Pancreas (tissue), 10 donors: ENCODE measurements at regions not wholly inside any gene's neighbourhood (a gene's known extent, or its start where the extent isn't known, plus 50 kb on each side); places are given as distances from the start of the nearest gene placed in this dataset.

ENCODE experiments used
- ATAC-seq, 4 donors: fragments of 200-7000 bp; cut with Tn5 transposase; one replicate each; pipeline versions ENCODE4 v1.8.0 to v1.9.1; 2020; ENCODE audit warnings: mild to moderate bottlenecking in 4 of 4, moderate library complexity in 4 of 4
- DNase-seq, 6 donors: peaks; one replicate each; pipeline ENCODE4 v3.0.0-alpha.2; 2020
- FAIRE-seq: peaks from 2 replicates; lab custom pipeline; 2012; peaks lifted over from hg19 to GRCh38; lab: Jason Lieb, UNC
- H3K27ac ChIP-seq, 4 donors: fragments of 200-600 bp; sonication (generic); 1 replicate in 3 of 4; 2 replicates in 1 of 4; pipeline versions ENCODE4 v1.5.0 to v1.8.0; 2020
- H3K27me3 ChIP-seq, 4 donors: fragments of 200-600 bp; one replicate each; pipeline ENCODE4 v1.8.0; 2021
- H3K36me3 ChIP-seq, 3 donors: fragments of 200-600 bp; sonication (generic) in 1 of 3; one replicate each; pipeline versions ENCODE4 v1.5.0 to v1.8.0; 2020 to 2021
- H3K4me1 ChIP-seq, 3 donors: fragments of 200-600 bp; one replicate each; pipeline ENCODE4 v1.8.0; 2021
- H3K4me3 ChIP-seq, 4 donors: fragments of 200-600 bp; sonication (generic) in 2 of 4; one replicate each; pipeline versions ENCODE4 v1.5.0 to v1.8.0; 2020 to 2021
- H3K9me3 ChIP-seq, 4 donors: fragments of 200-600 bp; one replicate each; pipeline ENCODE4 v1.8.0; 2021
- WGBS, 2 donors: extraction: QIAGEN DNeasy Blood & Tissue Kit; methylation state at CpG; one replicate each; pipeline ENCODE4 v1.1.7; 2013; 5-methylcytosine and 5-hydroxymethylcytosine counted together
- intact Hi-C, 3 donors: fragments of 100-400 bp; cut with DNase I; formaldehyde crosslinking; loops; one replicate each; pipeline versions ENCODE4 v1.11.1 to v1.14.2; 2022
- TF ChIP-seq, protein P1 (sequence below), 4 donors: fragments of 200-600 bp; sonication (generic) in 3 of 4; IDR thresholded peaks; one replicate each; pipeline versions ENCODE4 v1.5.0 to v1.8.0; 2021; ENCODE audit warnings: antibody characterized with exemption in 4 of 4
- donor health status: healthy with polysubstance abuse.
- donor health status: DM: no; HTN: no; CAD: no; lungs with moderate emphysema.
- donor health status: DM: no; HTN: no; CAD: no.
- donor health status: control.
- donor health status: control.
- donor health status: Bipolar disorder and iron deficiency.
- donor health status: DM: yes; HTN: yes; CAD: no.
- donor health status: DM: no; HTN: no; CAD: no.
- donor health status: DM: no; HTN: no; CAD: no.
- donor health status: DM: yes; HTN: yes; CAD: no.

DNA sequence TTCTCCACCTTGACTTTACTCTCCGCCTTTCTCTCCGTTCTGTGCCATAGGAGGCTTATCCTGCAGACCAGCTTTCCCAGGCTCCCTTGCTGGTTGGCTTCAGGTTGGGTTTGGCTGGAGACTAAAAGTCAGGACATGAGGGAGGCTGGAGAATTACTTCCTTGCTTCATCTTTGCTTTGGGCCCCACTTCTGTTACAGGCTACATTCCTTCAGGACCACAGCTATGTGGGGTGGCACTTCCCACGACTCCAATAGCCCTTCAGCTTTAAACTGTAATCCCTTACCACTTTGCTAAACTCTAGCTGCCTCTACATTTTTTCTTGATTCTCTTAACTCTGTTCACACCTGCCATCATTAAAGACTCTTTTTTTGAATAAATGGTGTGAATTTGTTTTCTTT is 186.7 kb upstream of the NR4A3 start:
- ATAC-seq = no peak
- no peaks in the 10 kb centered on the region for H3K27me3 ChIP-seq
- intact Hi-C loops = no loop called here
- TF ChIP-seq, protein P1, sequence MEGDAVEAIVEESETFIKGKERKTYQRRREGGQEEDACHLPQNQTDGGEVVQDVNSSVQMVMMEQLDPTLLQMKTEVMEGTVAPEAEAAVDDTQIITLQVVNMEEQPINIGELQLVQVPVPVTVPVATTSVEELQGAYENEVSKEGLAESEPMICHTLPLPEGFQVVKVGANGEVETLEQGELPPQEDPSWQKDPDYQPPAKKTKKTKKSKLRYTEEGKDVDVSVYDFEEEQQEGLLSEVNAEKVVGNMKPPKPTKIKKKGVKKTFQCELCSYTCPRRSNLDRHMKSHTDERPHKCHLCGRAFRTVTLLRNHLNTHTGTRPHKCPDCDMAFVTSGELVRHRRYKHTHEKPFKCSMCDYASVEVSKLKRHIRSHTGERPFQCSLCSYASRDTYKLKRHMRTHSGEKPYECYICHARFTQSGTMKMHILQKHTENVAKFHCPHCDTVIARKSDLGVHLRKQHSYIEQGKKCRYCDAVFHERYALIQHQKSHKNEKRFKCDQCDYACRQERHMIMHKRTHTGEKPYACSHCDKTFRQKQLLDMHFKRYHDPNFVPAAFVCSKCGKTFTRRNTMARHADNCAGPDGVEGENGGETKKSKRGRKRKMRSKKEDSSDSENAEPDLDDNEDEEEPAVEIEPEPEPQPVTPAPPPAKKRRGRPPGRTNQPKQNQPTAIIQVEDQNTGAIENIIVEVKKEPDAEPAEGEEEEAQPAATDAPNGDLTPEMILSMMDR (IDR thresholded peaks at IDR 0.05) = no peak
- H3K36me3 ChIP-seq = no peaks in the 10 kb centered on the region
- no peak overlapping the region for H3K4me3 ChIP-seq
- no peak for FAIRE-seq
- DNase-seq = no peak
- WGBS, 2 donors = 93 to 94% methylated on average over 3 of the region's 3 CpGs
- H3K27ac ChIP-seq = no peak overlapping the region
- H3K9me3 ChIP-seq = no peaks in the 10 kb centered on the region
- H3K4me1 ChIP-seq = no peaks in the 10 kb centered on the region

DNA sequence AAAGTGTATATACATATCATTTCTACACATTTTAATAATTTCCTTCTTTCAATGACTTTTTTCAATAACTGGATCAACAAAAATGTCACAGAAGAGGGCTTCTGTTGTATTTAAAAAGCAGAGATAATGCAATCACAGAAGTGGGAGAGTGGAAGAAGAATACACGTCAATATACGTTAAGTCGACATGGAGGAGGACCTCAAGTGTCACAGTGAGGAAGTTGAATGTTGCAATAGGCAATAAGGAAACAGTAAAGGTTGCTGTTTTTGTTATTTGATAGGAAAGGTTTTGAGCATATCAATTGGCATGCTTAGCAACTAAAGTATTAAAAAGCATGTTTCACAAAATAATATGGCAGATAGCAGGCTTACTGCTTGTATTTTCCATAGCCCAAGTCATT is 184.0 kb upstream of the NR4A3 start:
- no peak overlapping the region for H3K27ac ChIP-seq
- intact Hi-C loops = no loop called here
- no peaks in the 10 kb centered on the region for H3K27me3 ChIP-seq
- H3K4me3 ChIP-seq = no peak overlapping the region
- H3K4me1 ChIP-seq = no peaks in the 10 kb centered on the region
- WGBS, 2 donors = 86 to 95% methylated on average over 3 of the region's 3 CpGs
- TF ChIP-seq, protein P1 (IDR thresholded peaks at IDR 0.05) = no peak
- FAIRE-seq (no peak), DNase-seq (no peak), ATAC-seq (no peak)
- no peaks in the 10 kb centered on the region for H3K9me3 ChIP-seq
- no peaks in the 10 kb centered on the region for H3K36me3 ChIP-seq

DNA sequence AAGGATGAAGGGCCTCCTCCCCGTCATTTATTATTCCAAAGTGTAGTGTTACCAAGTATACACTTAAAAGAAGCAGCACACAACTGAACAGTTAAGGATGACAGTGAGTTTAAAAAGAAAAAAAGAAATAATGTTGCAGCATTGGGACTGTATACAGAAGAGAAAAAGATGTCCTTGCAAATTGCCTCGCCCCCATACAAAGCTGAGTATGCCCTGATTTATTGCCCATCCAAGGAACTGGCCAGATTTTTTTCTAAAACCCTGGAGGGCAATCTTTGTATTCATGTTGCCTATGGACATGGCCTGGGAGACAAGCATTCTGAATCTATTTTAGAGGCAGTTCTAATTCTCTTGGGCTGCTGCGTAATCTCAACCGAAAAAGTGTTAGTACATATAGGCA is 182.7 kb upstream of the NR4A3 start:
- Histone ChIP-seq H3K27ac (no peak overlapping the region), H3K27me3 (no peaks in the 10 kb centered on the region), H3K36me3 (no peaks in the 10 kb centered on the region), H3K9me3 (no peaks in the 10 kb centered on the region), H3K4me3 (no peak overlapping the region), H3K4me1 (no peaks in the 10 kb centered on the region)
- intact Hi-C loops = no loop called here
- no peak for ATAC-seq
- WGBS, 2 donors = 93 to 96% methylated on average over 4 of the region's 4 CpGs
- TF ChIP-seq, protein P1 (IDR thresholded peaks at IDR 0.05) = no peak
- no peak for FAIRE-seq
- DNase-seq = no peak

DNA sequence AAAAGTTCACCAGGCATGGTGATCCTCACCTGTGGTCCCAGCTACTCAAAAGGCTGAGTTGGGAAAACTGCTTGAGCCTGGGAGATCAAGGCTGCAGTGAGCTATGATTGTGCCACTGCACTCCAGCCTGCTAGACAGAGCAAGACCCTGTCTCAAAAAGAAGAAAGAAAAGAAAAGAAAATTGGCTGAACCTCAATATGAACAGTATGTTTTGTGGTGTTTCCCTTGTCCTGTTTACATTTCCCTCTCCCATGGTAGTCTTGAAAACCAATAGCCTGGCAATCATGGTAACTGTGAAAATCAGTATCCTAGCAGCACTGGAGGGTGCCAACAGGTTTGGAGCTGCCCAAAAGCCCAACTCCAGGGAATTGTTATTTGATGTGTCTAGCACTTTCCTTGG is 174.1 kb upstream of the NR4A3 start:
- no peak overlapping the region for H3K27ac ChIP-seq
- no peaks in the 10 kb centered on the region for H3K36me3 ChIP-seq
- no peaks in the 10 kb centered on the region for H3K4me1 ChIP-seq
- ATAC-seq = no peak
- H3K4me3 ChIP-seq = no peak overlapping the region
- TF ChIP-seq, protein P1 (IDR thresholded peaks at IDR 0.05) = no peak
- FAIRE-seq = no peak
- intact Hi-C loops = no loop called here
- H3K9me3 ChIP-seq = no peaks in the 10 kb centered on the region
- DNase-seq = no peak
- no peaks in the 10 kb centered on the region for H3K27me3 ChIP-seq

DNA sequence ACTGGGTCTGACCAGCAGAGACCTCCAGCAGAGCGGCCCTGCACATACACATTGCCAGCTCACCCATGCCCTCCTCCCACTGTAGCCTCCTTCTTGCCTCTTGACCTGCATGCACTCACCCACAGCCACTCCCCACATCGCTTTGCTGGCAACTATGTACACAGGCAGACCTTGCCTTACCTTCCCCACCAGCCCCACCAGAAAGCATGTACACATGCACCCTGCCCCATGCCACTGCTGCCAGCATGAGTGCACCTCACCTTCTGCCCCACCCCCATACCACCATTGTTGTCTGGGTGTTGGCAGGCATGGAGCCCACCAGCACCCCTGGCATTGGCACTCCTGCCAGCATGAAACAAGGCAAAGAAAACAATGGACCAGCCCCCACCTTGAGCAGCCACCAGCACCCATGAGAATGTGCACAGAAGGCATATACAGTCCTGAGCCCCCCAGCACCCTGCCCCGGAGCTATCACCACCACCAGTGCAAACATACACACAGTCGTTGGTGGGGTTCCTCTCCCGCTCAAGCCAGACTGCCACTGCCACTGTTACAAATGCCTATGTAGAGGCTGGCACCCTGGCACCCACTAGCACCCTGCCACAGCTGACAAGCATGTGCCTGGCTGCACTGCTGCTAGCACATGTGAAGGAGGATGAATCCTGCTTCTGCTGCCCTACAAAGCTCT is 171.4 kb upstream of the NR4A3 start:
- TF ChIP-seq, protein P1 (IDR thresholded peaks at IDR 0.05) = no peak
- ATAC-seq (no peak), FAIRE-seq (no peak), DNase-seq (peak in 1 of 6 donors; percentile 38)
- Histone ChIP-seq H3K27ac (no peak overlapping the region), H3K9me3 (no peaks in the 10 kb centered on the region), H3K4me3 (no peak overlapping the region), H3K27me3 (no peaks in the 10 kb centered on the region), H3K4me1 (no peaks in the 10 kb centered on the region), H3K36me3 (no peaks in the 10 kb centered on the region)
- intact Hi-C loops = no loop called here
- 77 to 90% methylated on average over 5 of the region's 5 CpGs for WGBS, 2 donors
